DND-41 (cell line): ENCODE measurements at regions not wholly inside any gene's neighbourhood (a gene's known extent, or its start where the extent isn't known, plus 50 kb on each side); places are given as distances from the start of the nearest gene placed in this dataset.
"Not testable (repeated sequence)": the region's sequence is repeated elsewhere in the genome, so short reads cannot be mapped to it uniquely, and the experiment has no call there.

Source experiments
- ATAC-seq: fragments of 200-7000 bp; cut with Tn5 transposase; 3 replicates; pipeline ENCODE4 v1.9.1; 2021; ENCODE audit warnings: low read depth; ENCODE audit not compliant: insufficient read depth
- DNase-seq: peaks from one replicate; pipeline ENCODE4 v3.0.0-alpha.2; 2020
- H2AFZ ChIP-seq: 2 replicates; pipeline ENCODE4 v1.6.0; 2012; ENCODE audit warnings: low read depth, low read length
- H3K27ac ChIP-seq: 2 replicates; pipeline ENCODE4 v1.5.1; 2012; ENCODE audit warnings: low read length, inconsistent platforms
- H3K27me3 ChIP-seq: fragments of 200-600 bp; sonication (generic); 2 replicates; pipeline ENCODE4 v1.6.0; 2012; ENCODE audit warnings: low read length, mild to moderate bottlenecking, inconsistent platforms; ENCODE audit not compliant: insufficient read depth, poor library complexity
- H3K36me3 ChIP-seq: 2 replicates; pipeline ENCODE4 v1.5.1; 2012; ENCODE audit warnings: low read length, inconsistent platforms; ENCODE audit not compliant: insufficient read depth
- H3K4me1 ChIP-seq: 2 replicates; pipeline ENCODE4 v1.5.1; 2012; ENCODE audit warnings: mild to moderate bottlenecking, low read length; ENCODE audit not compliant: insufficient read depth
- H3K4me2 ChIP-seq: 2 replicates; pipeline ENCODE4 v1.6.0; 2012; ENCODE audit warnings: mild to moderate bottlenecking, moderate library complexity, low read length, inconsistent platforms; ENCODE audit not compliant: insufficient read depth
- H3K4me3 ChIP-seq, 2 experiments: fragments of 200-600 bp in 1 of 2; shearing (Covaris generic) in 1 of 2; 2 replicates each; pipeline ENCODE4 v1.5.1; 2012 to 2016; ENCODE audit warnings: inconsistent platforms in 2 of 2, low read length in 2 of 2, mild to moderate bottlenecking in 2 of 2, low read depth in 1 of 2, moderate library complexity in 1 of 2
- H3K79me2 ChIP-seq: 2 replicates; pipeline ENCODE4 v1.6.0; 2012; ENCODE audit warnings: low read length, inconsistent platforms; ENCODE audit not compliant: insufficient read depth
- H3K9ac ChIP-seq: 2 replicates; pipeline ENCODE4 v1.6.0; 2012; ENCODE audit warnings: low read depth, mild to moderate bottlenecking, inconsistent platforms, low read length, moderate library complexity
- H3K9me3 ChIP-seq: 2 replicates; pipeline ENCODE4 v1.5.1; 2012; ENCODE audit warnings: low read length, moderate library complexity, mild to moderate bottlenecking, inconsistent platforms; ENCODE audit not compliant: insufficient read depth, severe bottlenecking
- H4K20me1 ChIP-seq: 2 replicates; pipeline ENCODE4 v1.6.0; 2012; ENCODE audit warnings: low read length; ENCODE audit not compliant: insufficient read depth
- CTCF ChIP-seq: IDR thresholded peaks from 2 replicates; pipeline ENCODE4 v1.5.1; 2012; ENCODE audit warnings: borderline replicate concordance, low read length, moderate library complexity, mild to moderate bottlenecking; ENCODE audit not compliant: poor library complexity, severe bottlenecking; ENCODE audit errors: extremely low read depth
- EZH2 ChIP-seq: IDR thresholded peaks from 3 replicates; pipeline ENCODE4 v1.6.1; 2012; ENCODE audit warnings: borderline replicate concordance, low read depth, mild to moderate bottlenecking, moderate library complexity, low read length, inconsistent platforms; ENCODE audit not compliant: severe bottlenecking

DNA sequence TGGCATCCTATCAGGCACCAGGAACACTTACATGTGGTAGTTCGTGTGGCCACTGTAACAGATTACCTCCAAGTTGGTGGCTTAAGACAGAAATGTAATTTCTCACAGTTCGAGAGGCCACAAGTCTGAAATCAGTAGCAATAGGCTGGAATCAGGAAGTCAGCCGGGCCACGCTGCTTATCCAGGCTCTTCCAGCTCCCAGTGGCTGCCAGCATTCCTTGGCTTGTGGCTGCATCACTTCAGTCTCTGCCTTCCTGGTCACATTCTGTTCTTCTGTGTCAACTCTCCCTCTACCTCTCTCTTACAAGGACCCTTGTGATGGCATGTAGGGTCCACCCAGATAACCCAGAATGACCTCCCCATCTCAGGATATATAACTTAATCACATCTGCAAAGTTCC lies 78.7 kb upstream of the MSX2 start:
- TF ChIP-seq CTCF = no peak
- TF ChIP-seq EZH2 = no peak
- ATAC-seq = no peak

GRCh38 chr5:174648618-174649017 lies 75.8 kb upstream of the MSX2 start:
- not testable (repeated sequence) for H3K9me3 ChIP-seq, H4K20me1 ChIP-seq, H3K4me2 ChIP-seq, H3K36me3 ChIP-seq, H2AFZ ChIP-seq, H3K27me3 ChIP-seq, H3K4me3 ChIP-seq, DNase-seq, H3K9ac ChIP-seq, H3K79me2 ChIP-seq, H3K27ac ChIP-seq, ATAC-seq, H3K4me1 ChIP-seq

More for the DNA sequence above, 78.7 kb upstream of the MSX2 start:
- H3K27me3 ChIP-seq = no peaks in the 10 kb centered on the region
- no peak overlapping the region for H3K9ac ChIP-seq
- DNase-seq = no peak
- H3K27ac ChIP-seq = no peak overlapping the region
- H3K4me1 ChIP-seq = no peaks in the 10 kb centered on the region
- no peak overlapping the region for H3K4me2 ChIP-seq
- H3K36me3 ChIP-seq = no peaks in the 10 kb centered on the region
- no peaks in the 10 kb centered on the region for H4K20me1 ChIP-seq
- H2AFZ ChIP-seq = no peak overlapping the region
- H3K79me2 ChIP-seq = no peaks in the 10 kb centered on the region
- no peaks in the 10 kb centered on the region for H3K9me3 ChIP-seq
- H3K4me3 ChIP-seq = no peak overlapping the region

DNA sequence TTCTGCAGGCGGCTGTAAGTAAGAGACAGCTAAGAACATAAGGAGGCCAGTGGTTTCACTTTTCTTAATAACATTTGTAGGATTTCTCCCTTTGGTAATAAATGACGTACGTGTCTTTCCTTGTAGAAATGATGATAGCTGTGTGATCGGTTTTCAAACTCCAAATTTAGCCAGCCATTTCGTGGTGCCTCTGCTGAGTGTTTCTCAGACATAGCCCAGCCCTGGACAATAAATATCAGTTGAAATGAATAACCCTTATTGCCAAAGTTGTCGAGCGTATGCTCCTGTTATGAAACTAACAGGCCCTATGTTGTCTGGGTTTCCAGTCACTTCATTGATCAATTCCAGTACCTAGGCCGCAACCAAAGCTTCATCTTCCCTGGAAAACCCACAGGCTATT lies 75.0 kb upstream of the MSX2 start:
- H3K4me3 ChIP-seq = no peak overlapping the region
- no peak overlapping the region for H2AFZ ChIP-seq
- H3K4me1 ChIP-seq = no peaks in the 10 kb centered on the region
- no peaks in the 10 kb centered on the region for H4K20me1 ChIP-seq
- H3K4me2 ChIP-seq = no peak overlapping the region
- H3K9me3 ChIP-seq = no peaks in the 10 kb centered on the region
- no peak overlapping the region for H3K9ac ChIP-seq
- ATAC-seq (no peak), DNase-seq (no peak)
- no peaks in the 10 kb centered on the region for H3K36me3 ChIP-seq
- H3K79me2 ChIP-seq = no peaks in the 10 kb centered on the region
- H3K27me3 ChIP-seq = no peaks in the 10 kb centered on the region
- no peak for TF ChIP-seq CTCF
- TF ChIP-seq EZH2 = no peak
- no peak overlapping the region for H3K27ac ChIP-seq

GRCh38 chr5:174654442-174654841 lies 69.9 kb upstream of the MSX2 start:
- no peak overlapping the region for H3K4me2 ChIP-seq
- TF ChIP-seq EZH2 (no peak), CTCF (no peak)
- H3K79me2 ChIP-seq = no peaks in the 10 kb centered on the region

More at GRCh38 chr5:174654442-174654841, 69.9 kb upstream of the MSX2 start:
- no peak for DNase-seq
- H3K4me1 ChIP-seq = no peaks in the 10 kb centered on the region
- H3K27ac ChIP-seq = no peak overlapping the region
- no peak for ATAC-seq
- H3K4me3 ChIP-seq = no peak overlapping the region
- no peaks in the 10 kb centered on the region for H3K9me3 ChIP-seq
- H2AFZ ChIP-seq = no peak overlapping the region
- no peak overlapping the region for H3K9ac ChIP-seq
- H3K36me3 ChIP-seq = no peaks in the 10 kb centered on the region
- no peaks in the 10 kb centered on the region for H3K27me3 ChIP-seq
- H4K20me1 ChIP-seq = no peaks in the 10 kb centered on the region
